ENCODE measurements at regions not wholly inside any gene's neighbourhood (a gene's known extent, or its start where the extent isn't known, plus 50 kb on each side); places are given as distances from the start of the nearest gene placed in this dataset.

- Mint-ChIP-seq H3K36me3 (ENCODE audit: low read depth, unreplicated experiment) (no peaks in the 10 kb centered on the region), H3K27me3 (ENCODE audit: unreplicated experiment) (peaks cover 2% of the 10 kb centered on the region), H3K4me1 (ENCODE audit: unreplicated experiment) (no peaks in the 10 kb centered on the region), H3K4me3 (ENCODE audit: unreplicated experiment) (no peak overlapping the region), H3K9me3 (ENCODE audit: unreplicated experiment) (no peaks in the 10 kb centered on the region), H3K27ac (ENCODE audit: unreplicated experiment) (no peak overlapping the region)
- no peak for TF ChIP-seq CTCF (IDR thresholded peaks at IDR 0.05; ENCODE audit: unreplicated experiment)
- DNase-seq (ENCODE audit: low spot score), result no peak
Measured at GRCh38 chr11:92390783-92391182, 166.2 kb downstream of the FAT3 start.

- Mint-ChIP-seq H3K9me3 (ENCODE audit: unreplicated experiment) (no peaks in the 10 kb centered on the region), H3K27me3 (ENCODE audit: unreplicated experiment) (peaks cover 2% of the 10 kb centered on the region), H3K36me3 (ENCODE audit: low read depth, unreplicated experiment) (no peaks in the 10 kb centered on the region), H3K4me3 (ENCODE audit: unreplicated experiment) (no peak overlapping the region), H3K27ac (ENCODE audit: unreplicated experiment) (no peak overlapping the region), H3K4me1 (ENCODE audit: unreplicated experiment) (no peaks in the 10 kb centered on the region)
- no peak for TF ChIP-seq CTCF (IDR thresholded peaks at IDR 0.05; ENCODE audit: unreplicated experiment)
- DNase-seq (ENCODE audit: low spot score), result no peak
Measured at GRCh38 chr11:92391364-92391763, 166.7 kb downstream of the FAT3 start.

- no peak overlapping the region for H3K27ac Mint-ChIP-seq (ENCODE audit: unreplicated experiment)
- no peaks in the 10 kb centered on the region for H3K36me3 Mint-ChIP-seq (ENCODE audit: low read depth, unreplicated experiment)
- no peak for DNase-seq (ENCODE audit: low spot score)
- H3K9me3 Mint-ChIP-seq (ENCODE audit: unreplicated experiment), result no peaks in the 10 kb centered on the region
- no peak overlapping the region for H3K4me3 Mint-ChIP-seq (ENCODE audit: unreplicated experiment)
- peaks cover 2% of the 10 kb centered on the region for H3K27me3 Mint-ChIP-seq (ENCODE audit: unreplicated experiment)
- no peaks in the 10 kb centered on the region for H3K4me1 Mint-ChIP-seq (ENCODE audit: unreplicated experiment)
- no peak for TF ChIP-seq CTCF (IDR thresholded peaks at IDR 0.05; ENCODE audit: unreplicated experiment)
Measured at GRCh38 chr11:92391808-92392207, 167.2 kb downstream of the FAT3 start.

- no peak for DNase-seq (ENCODE audit: low spot score)
- no peak for TF ChIP-seq CTCF (IDR thresholded peaks at IDR 0.05; ENCODE audit: unreplicated experiment)
- no peak overlapping the region for H3K4me3 Mint-ChIP-seq (ENCODE audit: unreplicated experiment)
- no peak overlapping the region for H3K27ac Mint-ChIP-seq (ENCODE audit: unreplicated experiment)
- H3K27me3 Mint-ChIP-seq (ENCODE audit: unreplicated experiment), result no peaks in the 10 kb centered on the region
- no peaks in the 10 kb centered on the region for H3K36me3 Mint-ChIP-seq (ENCODE audit: low read depth, unreplicated experiment)
- no peaks in the 10 kb centered on the region for H3K9me3 Mint-ChIP-seq (ENCODE audit: unreplicated experiment)
- no peaks in the 10 kb centered on the region for H3K4me1 Mint-ChIP-seq (ENCODE audit: unreplicated experiment)
Measured at GRCh38 chr11:92393218-92393617, 168.6 kb downstream of the FAT3 start.

GRCh38 chr11:92396133-92396532 lies 171.5 kb downstream of the FAT3 start:
- DNase-seq (ENCODE audit: low spot score), result no peak
- Mint-ChIP-seq H3K4me1 (ENCODE audit: unreplicated experiment) (no peaks in the 10 kb centered on the region), H3K9me3 (ENCODE audit: unreplicated experiment) (no peaks in the 10 kb centered on the region), H3K4me3 (ENCODE audit: unreplicated experiment) (no peak overlapping the region), H3K27me3 (ENCODE audit: unreplicated experiment) (no peaks in the 10 kb centered on the region), H3K36me3 (ENCODE audit: low read depth, unreplicated experiment) (no peaks in the 10 kb centered on the region), H3K27ac (ENCODE audit: unreplicated experiment) (no peak overlapping the region)
- no peak for TF ChIP-seq CTCF (IDR thresholded peaks at IDR 0.05; ENCODE audit: unreplicated experiment)

All from endothelial cell (in vitro differentiated cells).